Smooth muscle cell (in vitro differentiated cells): ENCODE measurements at regions not wholly inside any gene's neighbourhood (a gene's known extent, or its start where the extent isn't known, plus 50 kb on each side); places are given as distances from the start of the nearest gene placed in this dataset.
"Not testable (repeated sequence)": the region's sequence is repeated elsewhere in the genome, so short reads cannot be mapped to it uniquely, and the experiment has no call there.

ENCODE experiments used
- DNase-seq: peaks from one replicate; lab custom pipeline; 2025; ENCODE audit not compliant: unreplicated experiment; lab: John Stamatoyannopoulos, UW
- H2AFZ ChIP-seq: fragments of 200-600 bp; sonication (generic); 2 replicates; pipeline ENCODE4 v1.6.0; 2016; ENCODE audit warnings: antibody characterized with exemption, low read depth, mild to moderate bottlenecking
- H3F3A ChIP-seq: fragments of 200-600 bp; sonication (generic); 2 replicates; pipeline ENCODE4 v1.6.0; 2017; ENCODE audit warnings: antibody characterized with exemption, low read depth
- H3K27ac ChIP-seq: fragments of 200-600 bp; sonication (generic); 2 replicates; pipeline ENCODE4 v1.5.1; 2016; ENCODE audit warnings: low read depth, mild to moderate bottlenecking
- H3K27me3 ChIP-seq: fragments of 200-600 bp; sonication (generic); 2 replicates; pipeline ENCODE4 v1.6.1; 2016; ENCODE audit warnings: low read depth, mild to moderate bottlenecking
- H3K36me3 ChIP-seq: fragments of 200-600 bp; sonication (generic); 2 replicates; pipeline ENCODE4 v1.5.1; 2016; ENCODE audit warnings: low read depth
- H3K4me1 ChIP-seq: fragments of 200-600 bp; sonication (generic); 2 replicates; pipeline ENCODE4 v1.5.1; 2016; ENCODE audit warnings: low read depth
- H3K4me2 ChIP-seq: fragments of 200-600 bp; sonication (generic); 2 replicates; pipeline ENCODE4 v1.6.0; 2016; ENCODE audit warnings: mild to moderate bottlenecking
- H3K4me3 ChIP-seq: fragments of 200-600 bp; sonication (generic); 2 replicates; pipeline ENCODE4 v1.5.1; 2016; ENCODE audit warnings: mild to moderate bottlenecking
- H3K79me2 ChIP-seq: fragments of 200-600 bp; sonication (generic); 2 replicates; pipeline ENCODE4 v1.6.0; 2016; ENCODE audit warnings: low read depth, mild to moderate bottlenecking
- H3K9ac ChIP-seq: fragments of 200-600 bp; sonication (generic); 2 replicates; pipeline ENCODE4 v1.6.0; 2016; ENCODE audit warnings: low read depth
- H3K9me3 ChIP-seq: fragments of 200-600 bp; sonication (generic); replicated peaks from 2 replicates; pipeline ENCODE4 v1.5.1; 2016; ENCODE audit warnings: low read depth
- H4K20me1 ChIP-seq: fragments of 200-600 bp; sonication (generic); 2 replicates; pipeline ENCODE4 v1.6.0; 2016; ENCODE audit warnings: low read depth
- WGBS: methylation state at CpG from one replicate; pipeline ENCODE4 v1.1.7; 2016; ENCODE audit warnings: low lambda C conversion rate; 5-methylcytosine and 5-hydroxymethylcytosine counted together
- TF ChIP-seq, protein P1 (sequence below): fragments of 200-600 bp; sonication (generic); IDR thresholded peaks from 2 replicates; pipeline ENCODE4 v1.5.1; 2017; ENCODE audit warnings: borderline replicate concordance, mild to moderate bottlenecking, antibody characterized with exemption; ENCODE audit not compliant: insufficient read depth, poor library complexity, severe bottlenecking

DNA sequence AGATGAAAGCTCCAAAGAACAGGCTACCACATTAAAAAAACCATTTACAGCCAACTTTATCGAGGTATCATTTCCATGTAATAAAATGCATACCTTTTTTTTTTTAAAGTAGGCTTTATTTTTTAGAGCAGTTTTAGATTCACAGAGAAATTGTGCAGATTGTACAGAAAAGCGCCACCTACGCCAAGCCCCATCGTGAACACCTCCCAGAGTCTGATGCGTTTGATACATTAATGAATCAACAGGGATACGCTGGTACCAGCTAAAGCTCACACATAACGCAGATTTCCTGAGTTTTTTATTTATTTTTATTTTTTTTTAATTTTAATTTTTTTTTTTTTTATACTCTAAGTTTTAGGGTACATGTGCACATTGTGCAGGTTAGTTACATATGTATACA, 129.9 kb downstream of the KIF26A start:
- Histone ChIP-seq H3K4me3 (no peak overlapping the region), H3K36me3 (no peaks in the 10 kb centered on the region), H3K79me2 (no peaks in the 10 kb centered on the region), H2AFZ (no peak overlapping the region), H3K27me3 (no peaks in the 10 kb centered on the region), H3K27ac (no peak overlapping the region), H3K9me3 (no peaks in the 10 kb centered on the region), H3K4me1 (no peaks in the 10 kb centered on the region), H3F3A (no peaks in the 10 kb centered on the region), H3K4me2 (no peak overlapping the region), H3K9ac (no peak overlapping the region), H4K20me1 (no peaks in the 10 kb centered on the region)
- TF ChIP-seq, protein P1, sequence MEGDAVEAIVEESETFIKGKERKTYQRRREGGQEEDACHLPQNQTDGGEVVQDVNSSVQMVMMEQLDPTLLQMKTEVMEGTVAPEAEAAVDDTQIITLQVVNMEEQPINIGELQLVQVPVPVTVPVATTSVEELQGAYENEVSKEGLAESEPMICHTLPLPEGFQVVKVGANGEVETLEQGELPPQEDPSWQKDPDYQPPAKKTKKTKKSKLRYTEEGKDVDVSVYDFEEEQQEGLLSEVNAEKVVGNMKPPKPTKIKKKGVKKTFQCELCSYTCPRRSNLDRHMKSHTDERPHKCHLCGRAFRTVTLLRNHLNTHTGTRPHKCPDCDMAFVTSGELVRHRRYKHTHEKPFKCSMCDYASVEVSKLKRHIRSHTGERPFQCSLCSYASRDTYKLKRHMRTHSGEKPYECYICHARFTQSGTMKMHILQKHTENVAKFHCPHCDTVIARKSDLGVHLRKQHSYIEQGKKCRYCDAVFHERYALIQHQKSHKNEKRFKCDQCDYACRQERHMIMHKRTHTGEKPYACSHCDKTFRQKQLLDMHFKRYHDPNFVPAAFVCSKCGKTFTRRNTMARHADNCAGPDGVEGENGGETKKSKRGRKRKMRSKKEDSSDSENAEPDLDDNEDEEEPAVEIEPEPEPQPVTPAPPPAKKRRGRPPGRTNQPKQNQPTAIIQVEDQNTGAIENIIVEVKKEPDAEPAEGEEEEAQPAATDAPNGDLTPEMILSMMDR = no peak
- WGBS = 94% methylated on average over 7 of the region's 7 CpGs
- no peak for DNase-seq

DNA sequence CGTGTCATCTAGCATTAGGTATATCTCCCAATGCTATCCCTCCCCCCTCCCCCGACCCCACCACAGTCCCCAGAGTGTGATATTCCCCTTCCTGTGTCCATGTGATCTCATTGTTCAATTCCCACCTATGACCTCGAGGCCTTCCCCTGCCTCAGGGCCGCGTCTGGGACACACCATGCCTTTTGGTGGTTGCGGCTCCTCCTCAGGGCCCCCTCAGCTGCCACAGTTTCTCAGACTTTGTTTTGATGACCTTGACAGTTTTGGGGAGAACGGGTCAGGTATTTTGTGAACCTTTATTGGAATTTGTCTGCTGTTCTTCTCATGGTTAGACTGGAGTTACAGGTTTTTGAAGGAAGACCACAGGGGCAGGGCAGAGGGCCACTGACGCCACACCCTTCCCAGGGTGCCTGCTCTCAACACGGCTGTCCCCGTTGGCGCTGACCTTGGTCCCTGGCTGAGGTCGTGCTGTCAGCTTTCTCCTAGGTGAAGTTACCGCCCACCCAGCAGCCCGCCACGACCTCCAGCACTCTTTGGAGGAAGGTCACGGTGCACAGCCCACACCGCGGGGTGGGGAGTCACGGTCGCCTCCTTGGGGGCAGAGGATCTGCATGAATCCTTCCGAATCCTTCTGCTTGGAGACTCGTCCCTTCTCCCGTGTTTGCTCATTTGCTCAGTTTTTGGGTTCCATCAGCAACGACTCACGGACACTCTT, 130.5 kb downstream of the KIF26A start:
- 91% methylated on average over 23 of the region's 25 CpGs for WGBS
- H3K27ac ChIP-seq = no peak overlapping the region
- no peaks in the 10 kb centered on the region for H3F3A ChIP-seq
- H3K4me3 ChIP-seq = no peak overlapping the region
- no peaks in the 10 kb centered on the region for H3K27me3 ChIP-seq
- H4K20me1 ChIP-seq = no peaks in the 10 kb centered on the region
- no peaks in the 10 kb centered on the region for H3K79me2 ChIP-seq
- no peak overlapping the region for H3K4me2 ChIP-seq
- no peaks in the 10 kb centered on the region for H3K36me3 ChIP-seq
- H3K4me1 ChIP-seq = no peaks in the 10 kb centered on the region
- DNase-seq = no peak
- no peaks in the 10 kb centered on the region for H3K9me3 ChIP-seq
- no peak overlapping the region for H3K9ac ChIP-seq
- TF ChIP-seq, protein P1 = no peak
- H2AFZ ChIP-seq = no peak overlapping the region

DNA sequence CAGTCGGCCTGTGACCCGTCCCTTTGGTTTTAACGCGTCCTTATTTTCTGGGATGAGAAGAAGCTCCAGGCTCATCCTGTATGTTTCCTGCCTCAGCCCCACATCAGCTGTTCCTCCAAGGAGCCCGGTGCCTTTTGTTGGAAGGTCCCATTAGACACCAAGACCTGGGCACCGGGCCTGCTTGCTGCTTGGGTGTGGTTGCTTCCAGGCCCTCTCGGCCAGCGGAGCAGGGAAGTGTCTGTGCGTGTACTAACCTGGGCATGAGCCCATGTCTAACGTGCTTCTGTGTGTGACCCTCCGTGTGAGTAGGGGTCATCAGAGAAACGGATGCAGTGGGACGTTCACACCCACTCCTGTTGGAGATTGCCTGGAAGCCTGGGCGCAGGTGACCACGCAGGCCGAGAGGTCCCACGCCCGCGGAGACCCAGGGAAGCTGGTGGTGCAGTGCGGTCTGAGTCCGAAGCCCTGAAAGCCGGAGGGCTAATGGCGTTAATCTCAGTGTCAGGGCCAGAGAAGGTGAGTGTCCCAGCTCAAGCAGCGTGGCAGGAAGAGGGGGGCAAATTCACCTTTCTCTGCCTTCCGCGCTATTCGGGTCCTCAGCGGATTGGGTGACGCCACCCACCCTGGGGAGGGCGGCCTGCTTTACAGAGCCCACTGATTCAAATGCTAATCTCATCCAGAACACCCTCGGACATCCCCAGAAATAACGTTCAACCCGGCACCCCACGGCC, 131.3 kb downstream of the KIF26A start:
- not testable (repeated sequence) for H3K27ac ChIP-seq, H4K20me1 ChIP-seq, H3K4me2 ChIP-seq, H3K4me1 ChIP-seq, H3K9me3 ChIP-seq, H3K36me3 ChIP-seq, H3K9ac ChIP-seq, H3K27me3 ChIP-seq, DNase-seq, H3F3A ChIP-seq, H3K79me2 ChIP-seq, H3K4me3 ChIP-seq, H2AFZ ChIP-seq
- WGBS = 94% methylated on average over 33 of the region's 34 CpGs

DNA sequence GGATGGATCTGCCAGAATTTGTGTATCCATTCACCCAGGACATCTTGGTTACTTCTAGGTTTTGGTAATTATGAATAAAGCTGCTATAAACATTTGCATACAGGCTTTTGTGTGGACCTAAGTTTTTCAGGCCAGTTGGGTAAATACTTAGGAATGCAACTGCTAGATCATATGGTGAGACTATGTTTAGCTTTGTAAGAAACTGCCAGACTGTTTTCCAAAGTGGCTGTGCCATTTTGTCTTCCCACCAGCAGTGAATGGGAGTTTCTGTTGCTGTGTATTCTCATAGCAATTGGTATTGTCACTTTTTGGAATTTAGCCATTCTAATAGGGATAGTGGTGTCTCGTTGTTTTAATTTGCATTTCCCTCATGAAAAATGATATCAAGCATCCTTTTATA, 133.0 kb downstream of the KIF26A start:
- Histone ChIP-seq H3K4me2 (no peak overlapping the region), H4K20me1 (no peaks in the 10 kb centered on the region), H3K79me2 (no peaks in the 10 kb centered on the region), H3K4me3 (no peak overlapping the region), H3K4me1 (no peaks in the 10 kb centered on the region), H3K27ac (no peak overlapping the region), H3K9ac (no peak overlapping the region), H3K27me3 (no peaks in the 10 kb centered on the region), H2AFZ (no peak overlapping the region), H3F3A (no peaks in the 10 kb centered on the region), H3K9me3 (no peaks in the 10 kb centered on the region), H3K36me3 (no peaks in the 10 kb centered on the region)
- TF ChIP-seq, protein P1 = no peak
- no peak for DNase-seq
- WGBS = 82% methylated on average over 1 of the region's 1 CpG
